ENCODE measurements at regions not wholly inside any gene's neighbourhood (a gene's known extent, or its start where the extent isn't known, plus 50 kb on each side); places are given as distances from the start of the nearest gene placed in this dataset.

GRCh38 chr13:30151388-30151787 is 156.0 kb downstream of the KATNAL1 start:
- Histone ChIP-seq H3K27ac (no peak overlapping the region), H3K36me3 (no peaks in the 10 kb centered on the region), H3K4me1 (no peaks in the 10 kb centered on the region), H3K4me3 (no peak overlapping the region), H3K9me3 (no peaks in the 10 kb centered on the region), H3K27me3 (peaks cover 5% of the 10 kb centered on the region)
- 89% methylated on average over 5 of the region's 5 CpGs for WGBS
- DNase-seq (ENCODE audit: low spot score in 2 of 2) = no peak
- TF ChIP-seq POLR2A (IDR thresholded peaks at IDR 0.05) (no peak), POLR2AphosphoS5 (IDR thresholded peaks at IDR 0.05) (no peak), EP300 (IDR thresholded peaks at IDR 0.05) (no peak)
- TF ChIP-seq, protein P1, sequence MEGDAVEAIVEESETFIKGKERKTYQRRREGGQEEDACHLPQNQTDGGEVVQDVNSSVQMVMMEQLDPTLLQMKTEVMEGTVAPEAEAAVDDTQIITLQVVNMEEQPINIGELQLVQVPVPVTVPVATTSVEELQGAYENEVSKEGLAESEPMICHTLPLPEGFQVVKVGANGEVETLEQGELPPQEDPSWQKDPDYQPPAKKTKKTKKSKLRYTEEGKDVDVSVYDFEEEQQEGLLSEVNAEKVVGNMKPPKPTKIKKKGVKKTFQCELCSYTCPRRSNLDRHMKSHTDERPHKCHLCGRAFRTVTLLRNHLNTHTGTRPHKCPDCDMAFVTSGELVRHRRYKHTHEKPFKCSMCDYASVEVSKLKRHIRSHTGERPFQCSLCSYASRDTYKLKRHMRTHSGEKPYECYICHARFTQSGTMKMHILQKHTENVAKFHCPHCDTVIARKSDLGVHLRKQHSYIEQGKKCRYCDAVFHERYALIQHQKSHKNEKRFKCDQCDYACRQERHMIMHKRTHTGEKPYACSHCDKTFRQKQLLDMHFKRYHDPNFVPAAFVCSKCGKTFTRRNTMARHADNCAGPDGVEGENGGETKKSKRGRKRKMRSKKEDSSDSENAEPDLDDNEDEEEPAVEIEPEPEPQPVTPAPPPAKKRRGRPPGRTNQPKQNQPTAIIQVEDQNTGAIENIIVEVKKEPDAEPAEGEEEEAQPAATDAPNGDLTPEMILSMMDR (IDR thresholded peaks at IDR 0.05) = no peak

DNA sequence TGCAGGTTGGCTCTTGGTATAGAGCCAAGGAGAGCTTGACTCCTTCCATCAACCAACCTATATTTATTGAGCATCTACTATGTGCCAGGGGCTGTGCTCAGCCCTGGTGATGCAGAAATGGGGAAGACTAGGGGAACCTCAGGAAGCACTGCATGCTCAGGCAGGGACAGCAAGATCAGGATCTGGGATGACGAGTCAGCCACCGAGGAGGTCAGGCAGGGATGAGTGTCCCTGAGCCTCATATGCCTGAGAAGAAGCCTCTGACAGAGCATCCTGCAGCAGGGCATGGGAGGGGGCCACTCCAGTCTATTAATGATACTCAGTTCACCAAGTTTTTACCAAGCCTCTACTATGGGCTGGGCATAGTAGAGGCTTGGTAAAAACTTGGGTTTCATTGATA is 158.1 kb downstream of the KATNAL1 start:
- Histone ChIP-seq H3K27ac (no peak overlapping the region), H3K9me3 (no peaks in the 10 kb centered on the region), H3K36me3 (no peaks in the 10 kb centered on the region), H3K4me1 (no peaks in the 10 kb centered on the region), H3K4me3 (no peak overlapping the region), H3K27me3 (peaks cover 5% of the 10 kb centered on the region)
- 89% methylated on average over 2 of the region's 2 CpGs for WGBS
- no peak for DNase-seq (ENCODE audit: low spot score in 2 of 2)
- TF ChIP-seq EP300 (IDR thresholded peaks at IDR 0.05) (no peak), POLR2A (IDR thresholded peaks at IDR 0.05) (no peak), POLR2AphosphoS5 (IDR thresholded peaks at IDR 0.05) (no peak)
- TF ChIP-seq, protein P1 (IDR thresholded peaks at IDR 0.05) = no peak

DNA sequence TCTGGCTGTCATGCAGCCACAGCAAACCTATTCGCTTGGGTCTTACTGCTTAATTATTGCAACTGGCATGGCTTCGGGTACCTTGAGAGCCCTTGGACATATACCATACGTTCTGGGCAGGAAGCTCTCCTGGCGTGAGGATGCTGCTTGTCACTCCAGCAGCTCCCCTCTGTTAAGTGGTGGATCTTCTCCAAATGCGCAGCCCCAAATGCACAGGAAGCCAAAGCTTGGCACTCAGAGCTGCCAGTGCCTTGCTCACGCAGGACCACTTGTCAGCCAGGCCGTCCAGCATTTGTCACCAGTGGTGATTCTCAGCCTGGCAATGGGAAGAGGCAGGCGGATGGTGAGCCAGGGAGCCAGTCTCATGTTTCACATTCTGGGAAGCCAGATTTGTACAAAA is 158.6 kb downstream of the KATNAL1 start:
- TF ChIP-seq, protein P1 (IDR thresholded peaks at IDR 0.05) = no peak
- TF ChIP-seq POLR2AphosphoS5 (IDR thresholded peaks at IDR 0.05) = no peak
- no peak for TF ChIP-seq POLR2A (IDR thresholded peaks at IDR 0.05)
- TF ChIP-seq EP300 (IDR thresholded peaks at IDR 0.05) = no peak
- Histone ChIP-seq H3K36me3 (no peaks in the 10 kb centered on the region), H3K27ac (no peak overlapping the region), H3K27me3 (peaks cover 1% of the 10 kb centered on the region), H3K4me3 (no peak overlapping the region), H3K4me1 (no peaks in the 10 kb centered on the region), H3K9me3 (no peaks in the 10 kb centered on the region)
- 87% methylated on average over 7 of the region's 8 CpGs for WGBS
- no peak for DNase-seq (ENCODE audit: low spot score in 2 of 2)

GRCh38 chr13:30148171-30148754 is 159.1 kb downstream of the KATNAL1 start:
- TF ChIP-seq POLR2AphosphoS5 (IDR thresholded peaks at IDR 0.05) (no peak), EP300 (IDR thresholded peaks at IDR 0.05) (no peak), POLR2A (IDR thresholded peaks at IDR 0.05) (no peak)
- TF ChIP-seq, protein P1 (IDR thresholded peaks at IDR 0.05) = no peak
- H3K27ac ChIP-seq = no peak overlapping the region
- WGBS = 81% methylated on average over 9 of the region's 9 CpGs
- H3K36me3 ChIP-seq = no peaks in the 10 kb centered on the region
- H3K9me3 ChIP-seq = no peaks in the 10 kb centered on the region
- H3K4me1 ChIP-seq = peaks cover 4% of the 10 kb centered on the region
- DNase-seq (ENCODE audit: low spot score in 2 of 2) = no peak
- H3K4me3 ChIP-seq = no peak overlapping the region
- no peaks in the 10 kb centered on the region for H3K27me3 ChIP-seq

DNA sequence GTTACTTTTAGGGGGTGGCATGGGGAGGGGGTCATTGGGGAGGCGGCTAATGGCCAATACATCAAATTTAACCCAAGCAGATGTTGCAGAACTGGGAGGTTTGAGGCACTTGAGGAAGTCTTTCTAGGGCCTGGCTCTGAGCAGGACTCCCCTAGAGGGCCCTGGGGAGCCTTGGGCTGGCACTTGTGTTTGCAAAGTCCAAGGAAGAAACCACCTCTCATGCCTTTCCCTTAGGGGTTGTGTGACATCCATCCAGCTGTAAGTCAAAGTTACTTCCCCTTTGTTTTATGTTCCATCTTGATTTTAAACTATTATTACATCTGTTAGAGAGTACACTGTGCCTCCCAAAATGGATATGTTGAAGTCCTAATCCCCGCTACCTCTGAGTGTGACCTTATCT is 159.9 kb downstream of the KATNAL1 start:
- Histone ChIP-seq H3K4me3 (no peak overlapping the region), H3K9me3 (no peaks in the 10 kb centered on the region), H3K27me3 (no peaks in the 10 kb centered on the region), H3K27ac (no peak overlapping the region), H3K36me3 (no peaks in the 10 kb centered on the region), H3K4me1 (peaks cover 12% of the 10 kb centered on the region)
- TF ChIP-seq POLR2AphosphoS5 (IDR thresholded peaks at IDR 0.05) = no peak
- no peak for TF ChIP-seq EP300 (IDR thresholded peaks at IDR 0.05)
- no peak for TF ChIP-seq POLR2A (IDR thresholded peaks at IDR 0.05)
- TF ChIP-seq, protein P1 (IDR thresholded peaks at IDR 0.05) = no peak
- 95% methylated on average over 2 of the region's 2 CpGs for WGBS
- no peak for DNase-seq (ENCODE audit: low spot score in 2 of 2)
